GM11168 (cell line): ENCODE measurements at regions not wholly inside any gene's neighbourhood (a gene's known extent, or its start where the extent isn't known, plus 50 kb on each side); places are given as distances from the start of the nearest gene placed in this dataset.
"Not testable (repeated sequence)": the region's sequence is repeated elsewhere in the genome, so short reads cannot be mapped to it uniquely, and the experiment has no call there.

Source experiments
- in situ Hi-C: fragments of 300-500 bp; cut with MboI; formaldehyde crosslinking; loops from one replicate; pipeline ENCODE4 v1.12.0; 2022; ENCODE audit warnings: low sequenced_read_pairs; ENCODE audit not compliant: unreplicated experiment

DNA sequence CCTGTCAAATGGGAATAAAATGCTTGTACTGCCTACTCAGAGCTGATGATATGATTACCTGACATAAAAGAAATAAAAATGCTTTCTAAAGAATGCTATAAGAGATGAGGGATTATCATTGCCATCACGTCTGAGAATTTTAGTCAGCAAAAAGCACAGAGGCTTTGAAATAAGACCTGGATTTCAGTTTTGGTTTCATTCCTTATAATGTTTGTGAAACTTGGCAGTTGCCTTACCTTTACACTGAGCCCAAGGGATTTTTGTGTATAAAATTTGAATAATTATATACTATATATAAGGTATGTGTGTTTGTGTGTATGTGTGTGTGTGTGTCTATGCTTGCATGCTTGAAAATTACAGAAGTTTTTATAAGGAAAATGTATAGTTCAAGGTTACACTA lies 634.8 kb upstream of the BCHE start:
- in situ Hi-C loops, result no loop called here

DNA sequence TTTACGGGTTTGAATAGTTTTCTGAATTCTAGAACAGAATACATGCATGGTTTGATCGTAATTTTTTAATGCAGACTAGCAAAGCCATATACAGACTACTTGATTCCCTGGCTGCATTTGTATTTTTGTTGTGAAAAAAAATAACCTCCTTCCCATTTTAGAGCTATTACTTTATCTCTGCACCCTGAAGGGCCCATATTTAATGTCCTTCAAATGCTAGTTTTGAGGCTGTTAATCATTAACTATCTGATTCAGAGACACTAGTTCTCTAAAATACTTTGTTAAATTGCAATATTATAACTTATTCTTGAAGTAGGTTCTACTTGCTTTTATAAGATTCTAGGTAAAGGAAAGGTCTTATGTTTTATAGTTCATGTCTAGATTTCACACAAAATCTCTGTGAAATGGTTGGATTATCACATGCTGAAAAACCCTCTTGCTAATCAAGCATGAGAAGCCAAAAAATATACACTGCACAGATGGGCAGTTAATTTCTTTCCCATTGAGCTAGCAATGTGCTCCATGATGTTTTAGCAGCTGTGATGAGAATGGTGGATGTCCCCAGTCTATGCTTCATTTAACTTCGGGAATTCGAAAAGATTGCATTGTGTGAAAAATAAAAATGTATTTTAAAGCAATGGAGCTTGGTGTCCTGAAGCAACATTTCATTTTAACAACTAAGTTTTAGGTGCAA lies 634.0 kb upstream of the BCHE start:
- in situ Hi-C loops, result no loop called here

DNA sequence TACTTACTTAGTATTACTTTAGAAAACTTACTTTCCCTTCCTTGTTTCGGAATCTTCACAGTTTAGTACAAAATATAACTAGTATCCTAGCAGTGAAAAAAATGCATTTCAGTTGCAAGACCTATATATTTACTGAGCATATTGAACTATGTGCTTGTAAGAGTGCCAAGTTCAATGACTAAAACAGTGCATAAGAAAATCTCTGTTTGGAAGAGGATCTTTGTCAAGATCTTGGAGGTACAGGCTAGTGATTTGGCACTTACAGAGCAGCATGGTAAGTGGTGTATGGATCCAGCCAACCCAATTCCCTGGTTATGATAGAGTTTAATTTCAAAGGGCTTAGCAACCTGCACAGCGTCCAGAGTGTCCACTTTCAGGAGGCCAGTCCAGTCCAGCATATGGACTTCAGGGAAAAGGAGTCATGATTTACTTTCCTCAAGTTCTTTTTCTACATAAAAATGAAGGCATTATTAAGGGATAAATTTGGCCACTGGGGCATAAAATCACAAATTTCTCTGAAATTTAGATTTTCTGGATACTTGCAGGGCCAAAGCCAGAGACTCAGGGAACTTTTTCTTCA lies 625.8 kb upstream of the BCHE start:
- in situ Hi-C loops, result no loop called here

DNA sequence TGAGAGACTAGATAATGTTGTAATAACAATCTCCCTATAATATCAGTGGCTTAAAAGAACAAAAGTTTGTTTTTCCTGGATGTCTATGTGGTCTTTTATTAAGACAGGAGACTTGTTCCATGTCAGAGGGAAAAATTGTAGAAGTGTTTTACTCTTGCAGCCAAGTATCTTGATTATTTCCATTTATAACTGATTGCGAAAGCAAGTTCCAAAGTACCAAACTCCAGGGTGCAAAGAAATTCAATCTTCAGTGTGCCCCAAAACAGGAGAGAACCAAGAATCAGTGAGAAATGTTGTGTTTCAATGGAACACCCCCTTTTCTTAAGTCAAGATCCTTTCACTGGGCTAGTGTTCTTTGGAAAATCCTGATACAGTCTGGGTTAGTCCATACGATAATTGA lies 624.4 kb upstream of the BCHE start:
- in situ Hi-C loops, result no loop called here

DNA sequence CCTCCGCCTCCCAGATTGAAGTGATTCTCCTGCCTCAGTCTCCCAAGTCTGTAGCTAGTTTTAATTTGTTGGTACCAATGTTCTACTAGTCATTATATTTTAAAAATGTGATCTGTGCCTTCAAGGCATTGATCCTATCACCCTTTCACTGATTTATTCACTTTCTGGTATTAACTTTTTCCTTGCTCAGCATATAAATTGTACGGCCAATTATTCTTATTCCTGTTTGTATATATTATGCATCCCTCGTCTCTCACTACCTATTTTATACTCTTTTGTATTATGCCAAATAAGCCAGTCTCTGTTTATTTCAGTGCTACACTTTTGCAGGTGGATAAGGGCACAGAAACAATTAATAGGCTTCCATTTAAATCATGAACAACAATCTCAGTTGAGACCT lies 620.2 kb upstream of the BCHE start:
- in situ Hi-C loops, result no loop called here

DNA sequence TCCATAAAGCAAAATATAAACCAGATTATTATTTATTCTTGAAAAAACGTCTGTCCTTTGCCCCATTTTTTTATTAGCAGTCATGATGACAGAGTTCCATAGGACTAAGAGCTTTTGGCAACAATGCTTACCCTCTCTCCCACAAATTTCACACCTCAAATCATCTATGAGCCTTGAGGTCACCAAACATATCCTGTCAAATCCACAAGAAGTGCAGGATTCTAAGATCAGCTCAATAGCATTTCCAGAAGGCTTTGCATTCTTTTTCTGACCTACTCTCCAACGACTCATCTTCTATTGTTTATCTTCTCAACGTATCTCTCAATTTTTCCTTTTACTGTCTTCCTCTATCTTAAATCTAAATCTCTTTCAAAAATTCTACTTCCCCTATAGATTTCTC lies 619.1 kb upstream of the BCHE start:
- in situ Hi-C loops, result no loop called here

DNA sequence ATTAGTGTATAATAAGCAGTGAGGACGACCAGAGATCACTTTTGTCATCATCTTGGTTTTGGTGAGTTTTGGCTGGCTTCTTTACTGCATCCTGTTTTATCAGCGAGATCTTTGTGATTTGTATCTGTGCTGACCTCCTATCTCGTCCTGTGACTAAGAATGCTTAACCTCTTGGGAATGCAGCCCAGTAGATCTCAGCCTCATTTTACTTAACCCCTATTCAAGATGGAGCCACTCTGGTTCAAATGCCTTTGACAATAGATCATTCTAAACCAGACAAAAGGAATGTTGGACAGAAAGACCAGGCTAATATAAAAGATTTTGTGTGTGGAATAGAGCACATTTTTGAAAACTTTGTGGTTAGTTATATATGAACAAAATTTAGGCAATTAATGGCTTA lies 618.5 kb upstream of the BCHE start:
- in situ Hi-C loops, result no loop called here

DNA sequence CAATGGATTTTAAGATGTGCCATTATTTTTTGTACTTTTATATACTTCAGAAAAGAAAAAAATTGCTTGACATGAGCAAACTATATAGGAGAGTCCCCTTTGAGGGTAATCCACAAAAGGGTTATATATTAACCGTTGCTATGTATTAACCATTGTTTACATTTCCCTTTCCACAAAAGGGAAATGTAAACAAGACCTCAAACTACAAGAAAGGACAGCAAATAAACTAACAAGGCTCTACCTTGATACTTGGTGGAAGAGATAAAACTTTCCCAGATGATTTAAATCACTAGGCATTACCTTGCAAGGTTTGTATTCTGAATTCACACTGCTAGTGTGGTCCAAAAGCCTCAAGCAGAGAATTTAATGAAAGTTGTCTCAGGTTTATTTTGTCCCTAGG lies 616.3 kb upstream of the BCHE start:
- in situ Hi-C loops, result no loop called here

DNA sequence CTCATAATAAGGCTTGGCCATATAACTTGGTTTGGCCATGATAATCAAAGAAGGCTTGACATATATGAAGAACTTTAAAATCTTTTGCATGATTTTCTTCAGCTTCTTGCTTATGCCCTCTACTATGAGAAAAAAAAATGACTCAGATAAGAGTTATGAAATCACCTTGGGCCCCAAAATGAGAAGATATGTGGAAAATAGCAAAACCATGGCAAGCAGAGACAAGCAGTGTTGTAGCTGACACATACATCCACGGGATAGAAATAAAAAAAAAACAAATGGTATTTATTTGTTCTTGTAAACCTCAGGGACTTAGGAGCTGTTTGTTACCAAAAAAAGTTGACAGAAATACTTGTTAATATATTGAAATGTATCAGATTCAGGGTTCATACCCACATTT lies 614.8 kb upstream of the BCHE start:
- in situ Hi-C loops, result no loop called here

DNA sequence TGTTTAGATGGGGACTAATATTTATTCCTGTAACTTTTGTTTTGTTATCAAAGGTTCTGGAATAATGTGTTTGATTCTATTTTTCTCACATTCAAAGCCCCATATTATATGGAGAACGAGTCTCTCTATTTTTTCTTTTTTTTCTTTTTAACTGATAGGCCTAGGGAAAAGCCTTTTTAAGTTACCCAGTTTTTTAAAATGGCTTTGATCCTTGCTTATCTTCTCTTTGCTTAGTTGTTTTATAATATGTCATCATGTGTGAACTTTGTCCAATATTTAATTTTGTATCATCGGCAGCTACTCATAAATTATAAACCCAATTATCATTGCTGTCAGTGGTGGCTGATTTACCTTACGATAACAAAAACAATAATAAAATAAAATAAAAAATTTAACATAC lies 610.3 kb upstream of the BCHE start:
- in situ Hi-C loops, result no loop called here

DNA sequence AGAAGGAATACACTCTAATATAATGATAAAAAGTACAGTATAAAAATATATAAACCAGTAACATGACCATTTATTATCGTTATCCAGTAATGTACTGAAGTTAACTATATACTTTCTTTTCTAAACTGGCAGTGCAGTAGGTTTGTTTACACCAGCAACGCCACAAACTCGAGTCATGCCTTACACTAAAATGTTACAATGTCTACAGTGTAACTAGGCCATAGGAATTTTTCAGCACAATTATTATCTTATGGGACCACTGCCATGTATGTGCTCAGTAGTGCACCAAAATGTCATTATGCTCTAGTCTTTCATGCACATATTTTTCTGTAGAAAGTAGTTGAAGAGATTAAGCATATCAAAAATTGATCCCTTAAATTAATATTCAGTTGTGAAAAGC lies 609.8 kb upstream of the BCHE start:
- in situ Hi-C loops, result no loop called here

DNA sequence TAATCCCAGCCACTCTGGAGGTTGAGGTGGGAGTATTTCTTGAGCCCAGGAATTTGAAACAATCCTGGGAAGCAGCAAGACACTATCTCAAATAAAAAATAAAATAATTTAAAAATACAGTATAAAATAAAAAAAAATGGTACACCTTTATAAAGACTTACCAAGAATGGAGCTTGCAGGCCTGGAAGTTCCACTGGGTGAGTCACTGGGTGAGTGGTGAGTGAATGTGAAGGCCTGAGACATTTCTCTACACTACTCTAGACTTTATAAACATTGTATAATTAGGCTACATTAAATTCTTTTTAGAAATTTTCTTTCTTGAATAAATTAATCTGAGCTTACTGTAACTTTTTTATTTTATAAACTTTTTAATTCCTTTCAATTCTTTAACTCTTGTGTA lies 609.1 kb upstream of the BCHE start:
- in situ Hi-C loops, result no loop called here

DNA sequence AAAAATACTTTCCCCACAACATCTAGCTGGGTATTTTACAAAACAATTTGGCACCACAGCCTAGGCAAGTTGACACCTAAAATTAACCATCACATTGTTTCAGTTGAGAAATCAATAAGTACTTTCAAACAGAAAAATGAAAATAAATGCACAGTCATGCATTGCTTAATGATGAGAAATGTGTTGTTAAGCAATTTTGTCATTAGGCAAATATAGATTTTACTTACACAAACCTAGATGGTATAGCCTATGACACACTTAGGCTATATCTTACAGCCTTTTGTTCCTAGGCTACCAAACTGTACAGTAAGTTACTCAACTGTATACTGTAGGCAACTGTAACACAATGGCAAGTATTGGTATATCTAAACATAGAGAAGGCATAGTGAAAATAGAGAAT lies 608.6 kb upstream of the BCHE start:
- in situ Hi-C loops, result no loop called here

DNA sequence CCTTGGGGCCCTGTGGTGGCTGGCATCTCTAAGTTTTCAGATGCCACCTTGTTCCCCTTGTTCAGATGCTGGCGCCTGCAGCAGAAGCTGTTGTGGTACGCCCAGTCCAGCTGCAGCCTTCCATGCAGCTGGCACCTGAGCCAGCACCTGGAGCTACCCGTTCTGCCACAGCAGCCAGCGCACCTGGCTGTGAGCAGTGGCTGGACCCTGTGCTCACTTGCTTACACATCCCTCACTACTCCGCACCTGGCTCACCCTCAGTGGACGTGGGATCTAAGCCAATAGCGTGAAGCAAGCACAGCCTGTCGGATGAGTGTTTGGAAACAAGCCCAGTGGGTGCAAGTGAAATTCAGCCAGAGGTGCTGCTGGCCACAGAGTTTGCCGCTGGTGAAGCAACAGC lies 607.5 kb upstream of the BCHE start:
- in situ Hi-C loops, result no loop called here

DNA sequence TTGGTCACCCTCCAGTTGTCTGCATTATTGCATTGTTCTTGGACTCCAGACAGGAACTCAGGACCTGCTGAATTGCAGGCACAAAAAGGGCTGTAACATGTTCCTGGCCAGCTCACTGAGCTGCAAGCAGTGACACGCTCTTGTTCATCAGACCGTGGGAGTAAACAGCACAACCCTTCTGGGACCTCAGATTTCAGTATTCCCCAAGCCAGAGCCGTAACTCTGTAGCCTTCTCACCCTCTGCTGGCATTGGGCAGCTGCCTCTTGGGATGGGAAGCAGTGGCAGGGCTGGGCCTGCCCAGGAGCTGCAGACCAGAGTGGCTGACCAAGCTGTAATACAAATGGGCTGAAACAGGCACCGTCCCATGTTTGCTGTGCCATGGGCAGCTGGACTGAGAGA lies 607.1 kb upstream of the BCHE start:
- in situ Hi-C loops, result no loop called here

DNA sequence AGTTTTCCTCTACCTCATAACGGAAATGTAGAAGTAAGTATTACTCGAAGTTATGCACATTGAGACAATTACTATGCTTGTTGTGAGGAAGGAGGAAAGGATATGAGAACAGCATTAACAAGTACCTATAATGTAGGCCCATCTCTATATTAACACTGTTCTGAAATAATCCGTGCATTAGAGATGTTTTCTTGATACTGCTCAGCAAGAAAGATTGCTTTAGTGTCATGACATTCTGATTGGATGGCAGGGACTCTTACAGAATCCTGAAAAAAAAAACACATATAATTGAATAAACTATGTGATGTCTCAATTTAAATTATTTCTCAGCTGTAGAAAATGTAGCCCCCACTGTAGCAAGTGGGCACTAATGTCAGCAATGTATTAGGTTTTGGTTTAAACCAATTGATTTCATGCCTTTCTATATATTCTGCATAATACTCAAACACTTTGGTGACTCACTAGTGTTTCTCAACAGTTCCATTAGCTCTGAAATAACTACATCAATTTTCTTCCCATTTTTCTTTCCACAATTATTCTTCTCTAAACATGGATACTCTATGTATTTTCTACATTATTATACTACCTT lies 598.3 kb upstream of the BCHE start:
- in situ Hi-C loops, result no loop called here

DNA sequence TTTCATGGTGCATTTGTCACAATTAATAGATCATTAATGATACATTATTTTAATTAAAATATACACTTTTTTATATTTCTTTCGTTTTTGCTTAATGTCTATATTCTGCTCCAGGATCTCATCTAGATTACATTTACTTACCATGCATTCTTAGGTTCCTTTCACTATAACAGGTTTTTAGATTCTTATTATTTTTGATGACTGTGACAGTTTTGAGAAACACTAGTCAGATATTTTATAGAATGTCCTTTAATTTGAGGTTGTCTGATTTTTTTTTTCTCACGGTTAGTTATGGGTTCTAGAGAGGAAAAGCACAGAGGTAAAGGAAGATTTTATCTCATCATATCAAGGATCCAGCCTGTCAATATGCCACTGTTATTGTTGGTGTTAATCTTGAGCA lies 595.8 kb upstream of the BCHE start:
- in situ Hi-C loops, result no loop called here

DNA sequence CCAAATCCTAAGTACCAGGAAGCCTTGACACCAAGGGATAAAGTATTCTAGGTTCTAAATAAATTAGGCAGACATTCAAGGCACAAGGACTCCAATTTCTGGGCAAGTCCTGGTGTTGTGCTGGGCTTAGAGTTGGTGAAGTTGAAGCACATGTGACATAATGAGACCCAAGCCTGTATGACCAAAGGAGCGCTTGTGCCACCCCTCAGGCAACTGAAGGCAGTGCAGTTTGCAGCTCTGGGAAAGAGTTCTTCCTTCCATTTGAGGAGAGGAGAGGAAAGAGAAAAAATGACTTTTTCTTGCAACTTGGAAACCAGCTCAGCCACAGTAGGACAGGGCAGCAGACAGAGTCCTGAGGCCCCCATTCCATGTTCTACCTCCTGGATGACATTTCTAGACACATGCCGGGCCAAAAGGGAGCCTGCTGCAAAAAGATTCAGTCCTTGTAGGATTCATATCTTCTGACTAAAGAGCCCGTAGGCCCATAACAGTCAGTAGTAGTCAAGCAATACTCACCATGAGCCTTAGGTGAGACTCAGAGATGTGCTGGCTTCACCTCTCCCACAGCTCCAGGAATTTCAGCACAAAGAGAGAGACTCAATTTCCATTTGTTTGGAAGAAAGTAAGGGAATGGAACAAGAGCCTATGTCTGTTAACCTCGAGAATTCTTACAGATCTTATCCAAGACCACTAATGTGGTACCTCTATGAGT lies 588.8 kb upstream of the BCHE start:
- in situ Hi-C loops, result no loop called here

DNA sequence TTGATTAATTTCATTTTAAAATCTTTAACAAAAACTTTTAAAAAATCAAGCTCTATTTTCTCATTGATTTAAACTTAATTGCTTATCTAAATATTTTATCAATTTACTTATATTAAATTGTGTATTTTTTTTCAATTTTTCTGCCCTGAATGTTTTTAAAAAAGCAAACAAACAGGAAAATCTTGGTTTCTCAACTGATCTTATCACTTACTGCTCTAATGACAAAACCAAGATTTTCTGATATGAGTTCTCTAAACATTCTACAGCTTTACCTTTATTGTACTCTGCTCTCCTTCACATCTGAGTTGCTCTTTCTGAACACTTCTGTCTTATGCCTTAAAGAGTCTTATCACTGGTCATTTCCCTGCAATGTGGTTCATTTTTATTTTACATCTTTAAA lies 587.8 kb upstream of the BCHE start:
- in situ Hi-C loops, result no loop called here

DNA sequence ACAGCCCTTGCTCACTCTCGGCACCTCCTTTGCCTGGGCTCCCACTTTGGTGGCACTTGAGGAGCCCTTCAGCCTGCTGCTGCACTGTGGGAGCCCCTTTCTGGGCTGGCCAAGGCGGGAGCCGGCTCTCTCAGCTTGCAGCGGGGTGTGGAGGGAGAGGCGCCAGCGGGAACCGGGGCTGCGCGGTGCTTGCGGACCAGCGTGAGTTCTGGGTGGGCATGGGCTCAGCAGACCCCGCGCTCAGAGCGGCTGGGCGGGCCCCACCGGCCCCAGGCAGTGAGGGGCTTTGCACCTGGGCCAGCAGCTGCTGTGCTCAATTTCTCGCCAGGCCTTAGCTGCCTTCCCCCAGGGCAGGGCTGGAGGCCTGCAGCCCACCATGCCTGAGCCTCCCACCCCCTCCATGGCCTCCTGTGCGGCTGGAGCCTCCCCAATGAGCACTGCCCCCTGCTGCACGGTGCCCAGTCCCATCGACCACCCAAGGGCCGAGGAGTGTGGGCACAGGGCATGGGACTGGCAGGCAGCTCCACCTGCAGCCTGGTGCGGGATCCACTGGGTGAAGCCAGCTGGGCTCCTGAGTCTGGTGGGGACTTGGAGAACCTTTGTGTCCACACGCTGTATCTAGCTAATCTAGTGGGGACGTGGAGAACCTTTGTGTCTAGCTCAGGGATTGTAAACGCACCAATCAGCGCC lies 586.7 kb upstream of the BCHE start:
- in situ Hi-C loops, result not testable (repeated sequence)

DNA sequence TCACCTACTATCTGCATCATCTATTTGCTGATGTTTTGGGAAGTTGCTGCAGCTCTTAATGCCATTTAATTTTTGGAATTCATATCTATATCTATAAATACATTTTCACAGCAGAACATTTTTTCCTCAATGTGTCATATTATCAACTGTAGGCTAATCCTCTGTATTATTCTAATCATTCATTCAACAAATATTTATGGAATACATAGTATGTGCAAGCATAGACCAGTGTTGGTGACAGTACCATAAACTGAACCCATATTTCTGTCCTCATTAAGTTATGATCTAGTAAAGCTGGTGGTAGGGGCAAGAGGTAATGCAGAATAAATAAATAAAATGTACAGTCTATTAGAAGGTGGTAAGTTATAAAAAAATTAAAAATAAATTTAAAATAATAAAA lies 585.3 kb upstream of the BCHE start:
- in situ Hi-C loops, result no loop called here
